G401 (cell line): ENCODE measurements at regions not wholly inside any gene's neighbourhood (a gene's known extent, or its start where the extent isn't known, plus 50 kb on each side); places are given as distances from the start of the nearest gene placed in this dataset.

Experiments used
- DNase-seq: peaks from one replicate; pipeline ENCODE4 v3.0.0-alpha.2; 2015; ENCODE audit warnings: low spot score
- in situ Hi-C: cut with HindIII; loops from 2 replicates; pipeline ENCODE4 v1.10.0; 2016; ENCODE audit warnings: low sequenced_read_pairs, mixed read lengths

- in situ Hi-C loops, result no loop called here
- no peak for DNase-seq
Observed at GRCh38 chr10:69684020-69684980, 54.3 kb downstream of the FAM241B start.

- in situ Hi-C loops, result no loop called here
Observed at GRCh38 chr10:69684981-69685353, 54.9 kb downstream of the FAM241B start.

GRCh38 chr10:69685426-69685801 is 55.4 kb downstream of the FAM241B start:
- in situ Hi-C loops, result no loop called here
- DNase-seq, result no peak

More at GRCh38 chr10:69684981-69685353, 54.9 kb downstream of the FAM241B start:
- no peak for DNase-seq

- DNase-seq, result peak; percentile 55
- in situ Hi-C loops, result no loop called here
Observed at GRCh38 chr10:69685802-69686585, 55.9 kb downstream of the FAM241B start.

- no peak for DNase-seq
- in situ Hi-C loops, result no loop called here
Observed at GRCh38 chr10:69686866-69687265, 56.8 kb downstream of the FAM241B start.

- in situ Hi-C loops, result no loop called here
- DNase-seq, result no peak
Observed at GRCh38 chr10:69687426-69687825, 57.4 kb downstream of the FAM241B start.

- in situ Hi-C loops, result no loop called here
- DNase-seq, result no peak
Observed at GRCh38 chr10:69692267-69692666, 62.2 kb downstream of the FAM241B start.

GRCh38 chr10:69692891-69693290 is 62.8 kb downstream of the FAM241B start:
- in situ Hi-C loops, result no loop called here
- no peak for DNase-seq

GRCh38 chr10:69693886-69694285 is 63.8 kb downstream of the FAM241B start:
- in situ Hi-C loops, result no loop called here

GRCh38 chr10:69696073-69696731 is 66.2 kb downstream of the FAM241B start:
- no peak for DNase-seq
- in situ Hi-C loops, result no loop called here

More at GRCh38 chr10:69693886-69694285, 63.8 kb downstream of the FAM241B start:
- no peak for DNase-seq

GRCh38 chr10:69697006-69697405 is 67.0 kb downstream of the FAM241B start:
- no peak for DNase-seq
- in situ Hi-C loops, result no loop called here

GRCh38 chr10:69703256-69703655 is 73.2 kb downstream of the FAM241B start:
- in situ Hi-C loops, result no loop called here

GRCh38 chr10:69703766-69704630 is 74.0 kb downstream of the FAM241B start:
- in situ Hi-C loops, result no loop called here
- no peak for DNase-seq

More at GRCh38 chr10:69703256-69703655, 73.2 kb downstream of the FAM241B start:
- no peak for DNase-seq

GRCh38 chr10:69709366-69709941 is 79.4 kb downstream of the FAM241B start:
- peak; percentile 80 for DNase-seq
- in situ Hi-C loops, result no loop called here

GRCh38 chr10:69710008-69710888 is 80.2 kb downstream of the FAM241B start:
- in situ Hi-C loops, result no loop called here
- no peak for DNase-seq

GRCh38 chr10:69712342-69712741 is 82.3 kb downstream of the FAM241B start:
- in situ Hi-C loops, result no loop called here
- DNase-seq, result no peak

GRCh38 chr10:69714572-69714971 is 84.5 kb downstream of the FAM241B start:
- DNase-seq, result no peak
- in situ Hi-C loops, result no loop called here
